ENCODE measurements at regions not wholly inside any gene's neighbourhood (a gene's known extent, or its start where the extent isn't known, plus 50 kb on each side); places are given as distances from the start of the nearest gene placed in this dataset.
"Not testable (repeated sequence)": the region's sequence is repeated elsewhere in the genome, so short reads cannot be mapped to it uniquely, and the experiment has no call there.

DNA sequence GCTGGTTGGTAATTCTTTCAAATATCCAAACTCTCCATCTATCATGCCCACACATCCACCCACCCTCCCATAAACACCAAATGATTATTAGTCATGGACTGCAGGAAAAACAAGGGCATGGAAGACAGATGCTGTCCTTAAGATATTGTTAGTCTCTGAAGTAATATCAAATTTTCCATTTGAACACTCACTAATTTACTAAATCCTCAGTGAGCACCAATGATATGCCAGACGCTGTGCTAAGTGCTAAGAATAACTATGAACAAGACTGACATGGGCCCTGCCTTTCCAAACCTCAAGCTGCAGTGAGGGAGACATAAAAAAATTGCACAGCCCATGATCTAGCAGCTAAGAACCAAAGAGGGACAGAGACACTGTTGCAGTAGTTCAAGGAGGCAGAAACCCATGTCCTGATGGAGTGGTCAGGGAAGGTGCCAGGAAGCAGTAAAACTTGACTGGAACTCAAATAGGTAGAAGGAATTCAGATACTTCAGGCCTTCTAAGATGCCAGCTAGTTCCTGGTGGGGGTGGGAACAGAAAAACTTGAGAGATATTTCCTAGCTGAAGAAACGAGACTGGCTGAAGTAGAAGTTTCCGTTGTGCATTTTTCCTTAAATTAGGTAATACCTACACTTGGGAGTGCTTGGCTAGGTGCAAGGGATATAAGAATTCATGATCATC, 182.1 kb downstream of the OSR1 start:
- DNase-seq (ENCODE audit: low read depth), result no peak
- no peak overlapping the region for H3K4me3 ChIP-seq (ENCODE audit: low read depth, low read length)
- TF ChIP-seq CTCF (IDR thresholded peaks at IDR 0.05; ENCODE audit: control insufficient read depth, extremely low read depth, insufficient read depth), result no peak

GRCh38 chr2:19174176-19174575, 184.2 kb downstream of the OSR1 start:
- no peak overlapping the region for H3K4me3 ChIP-seq (ENCODE audit: low read depth, low read length)
- no peak for DNase-seq (ENCODE audit: low read depth)
- TF ChIP-seq CTCF (IDR thresholded peaks at IDR 0.05; ENCODE audit: control insufficient read depth, extremely low read depth, insufficient read depth), result no peak

DNA sequence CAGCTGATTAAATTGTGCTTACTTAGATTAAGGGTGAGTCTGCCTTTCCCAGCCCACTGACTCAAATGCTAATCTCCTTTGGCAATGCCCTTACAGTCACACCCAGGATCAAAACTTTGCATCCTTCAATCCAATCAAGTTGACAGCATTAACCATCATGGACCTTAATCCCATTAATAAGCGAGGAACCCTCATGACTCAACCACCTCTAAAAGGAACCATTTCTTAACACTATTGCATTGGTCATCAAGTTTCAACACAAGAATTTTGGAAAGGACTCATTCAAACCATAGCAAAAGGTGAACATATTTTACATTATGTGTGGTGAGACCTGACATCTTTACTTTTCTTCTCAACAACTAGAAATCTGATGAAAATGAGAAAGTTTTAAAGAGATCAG, 187.0 kb downstream of the OSR1 start:
- DNase-seq (ENCODE audit: low read depth), result no peak
- TF ChIP-seq CTCF (IDR thresholded peaks at IDR 0.05; ENCODE audit: control insufficient read depth, extremely low read depth, insufficient read depth), result no peak
- H3K4me3 ChIP-seq (ENCODE audit: low read depth, low read length), result no peak overlapping the region

- DNase-seq (ENCODE audit: low read depth), result no peak
- no peak for TF ChIP-seq CTCF (IDR thresholded peaks at IDR 0.05; ENCODE audit: control insufficient read depth, extremely low read depth, insufficient read depth)
- H3K4me3 ChIP-seq (ENCODE audit: low read depth, low read length), result no peak overlapping the region
Measured at GRCh38 chr2:19169134-19169768, 189.2 kb downstream of the OSR1 start.

DNA sequence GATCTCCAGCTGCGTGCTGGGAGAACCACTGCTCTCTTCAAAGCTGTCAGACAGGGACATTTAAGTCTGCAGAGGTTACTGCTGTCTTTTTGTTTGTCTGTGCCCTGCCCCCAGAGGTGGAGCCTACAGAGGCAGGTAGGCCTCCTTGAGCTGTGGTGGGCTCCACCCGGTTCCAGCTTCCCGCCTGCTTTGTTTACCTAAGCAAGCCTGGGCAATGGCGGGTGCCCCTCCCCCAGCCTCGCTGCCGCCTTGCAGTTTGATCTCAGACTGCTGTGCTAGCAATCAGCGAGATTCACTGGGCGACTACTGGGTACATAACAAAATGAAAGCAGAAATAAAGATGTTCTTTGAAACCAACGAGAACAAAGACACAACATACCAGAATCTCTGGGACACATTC, 194.3 kb downstream of the OSR1 start:
- not testable (repeated sequence) for DNase-seq (ENCODE audit: low read depth); H3K4me3 ChIP-seq (ENCODE audit: low read depth, low read length)

- no peak for TF ChIP-seq CTCF (IDR thresholded peaks at IDR 0.05; ENCODE audit: control insufficient read depth, extremely low read depth, insufficient read depth)
- DNase-seq (ENCODE audit: low read depth), result no peak
- no peak overlapping the region for H3K4me3 ChIP-seq (ENCODE audit: low read depth, low read length)
Measured at GRCh38 chr2:19158896-19159295, 199.5 kb downstream of the OSR1 start.

GRCh38 chr2:19158211-19158610, 200.2 kb downstream of the OSR1 start:
- no peak for TF ChIP-seq CTCF (IDR thresholded peaks at IDR 0.05; ENCODE audit: control insufficient read depth, extremely low read depth, insufficient read depth)
- DNase-seq (ENCODE audit: low read depth), result no peak

More at GRCh38 chr2:19158211-19158610, 200.2 kb downstream of the OSR1 start:
- no peak overlapping the region for H3K4me3 ChIP-seq (ENCODE audit: low read depth, low read length)
